Ovary (tissue), 3 donors: ENCODE measurements at regions not wholly inside any gene's neighbourhood (a gene's known extent, or its start where the extent isn't known, plus 50 kb on each side); places are given as distances from the start of the nearest gene placed in this dataset.

Experiments
- POLR2A ChIP-seq: fragments of 450-650 bp; IDR thresholded peaks from one replicate; pipeline ENCODE4 v1.6.1; 2017; ENCODE audit warnings: antibody characterized with exemption, mild to moderate bottlenecking, moderate library complexity
- TF ChIP-seq, protein P1 (sequence below), 3 donors: fragments of 450-650 bp in 2 of 3; fragments of 200-600 bp in 1 of 3; IDR thresholded peaks; one replicate each; pipeline versions ENCODE4 v1.5.1 to v1.8.0; 2016 to 2022; ENCODE audit warnings: antibody characterized with exemption in 3 of 3, mild to moderate bottlenecking in 1 of 3
- donor health status: DM: no; HTN: no; CAD: no.

DNA sequence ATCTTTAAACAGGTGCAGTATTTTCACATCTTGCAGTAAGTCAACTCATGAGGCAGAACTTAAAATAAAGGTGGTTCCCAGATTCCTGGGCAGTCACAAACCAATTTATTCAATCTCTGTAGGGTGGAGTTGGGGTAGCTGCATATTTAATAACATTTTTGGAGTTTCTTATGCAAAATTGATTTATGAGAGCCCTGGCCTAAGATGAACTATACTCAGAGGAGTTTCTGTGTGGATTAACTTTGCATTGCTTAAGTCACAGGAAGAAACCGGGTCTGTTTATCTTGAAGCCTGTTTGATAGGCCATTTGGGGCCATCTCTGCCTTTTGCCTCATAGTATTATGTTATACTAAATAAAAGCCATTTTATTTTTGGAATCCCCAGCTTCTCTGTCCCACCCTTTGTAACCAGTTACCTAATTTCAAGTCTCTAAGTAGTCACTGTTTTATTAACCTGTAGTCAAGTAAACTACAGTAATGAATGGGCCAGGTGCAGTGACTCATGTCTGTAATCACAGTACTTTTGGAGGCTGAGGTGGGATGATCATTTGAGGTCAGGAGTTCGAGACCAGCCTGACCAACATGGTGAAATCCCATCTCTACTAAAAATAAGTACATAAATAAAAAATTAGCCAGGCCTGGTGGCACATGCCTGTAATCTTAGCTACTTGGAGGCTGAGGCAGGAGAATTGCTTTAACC, 104.4 kb upstream of the FAM3C start:
- TF ChIP-seq, protein P1, sequence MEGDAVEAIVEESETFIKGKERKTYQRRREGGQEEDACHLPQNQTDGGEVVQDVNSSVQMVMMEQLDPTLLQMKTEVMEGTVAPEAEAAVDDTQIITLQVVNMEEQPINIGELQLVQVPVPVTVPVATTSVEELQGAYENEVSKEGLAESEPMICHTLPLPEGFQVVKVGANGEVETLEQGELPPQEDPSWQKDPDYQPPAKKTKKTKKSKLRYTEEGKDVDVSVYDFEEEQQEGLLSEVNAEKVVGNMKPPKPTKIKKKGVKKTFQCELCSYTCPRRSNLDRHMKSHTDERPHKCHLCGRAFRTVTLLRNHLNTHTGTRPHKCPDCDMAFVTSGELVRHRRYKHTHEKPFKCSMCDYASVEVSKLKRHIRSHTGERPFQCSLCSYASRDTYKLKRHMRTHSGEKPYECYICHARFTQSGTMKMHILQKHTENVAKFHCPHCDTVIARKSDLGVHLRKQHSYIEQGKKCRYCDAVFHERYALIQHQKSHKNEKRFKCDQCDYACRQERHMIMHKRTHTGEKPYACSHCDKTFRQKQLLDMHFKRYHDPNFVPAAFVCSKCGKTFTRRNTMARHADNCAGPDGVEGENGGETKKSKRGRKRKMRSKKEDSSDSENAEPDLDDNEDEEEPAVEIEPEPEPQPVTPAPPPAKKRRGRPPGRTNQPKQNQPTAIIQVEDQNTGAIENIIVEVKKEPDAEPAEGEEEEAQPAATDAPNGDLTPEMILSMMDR (IDR thresholded peaks at IDR 0.05): no peak
- no peak for TF ChIP-seq POLR2A
